Astrocyte of the spinal cord (primary cell): ENCODE measurements at regions not wholly inside any gene's neighbourhood (a gene's known extent, or its start where the extent isn't known, plus 50 kb on each side); places are given as distances from the start of the nearest gene placed in this dataset.

Source experiments
- DNase-seq: peaks from one replicate; pipeline ENCODE4 v3.0.0; 2011; ENCODE audit warnings: low read depth, low spot score
- H3K4me3 ChIP-seq: 2 replicates; pipeline ENCODE4 v1.5.1; 2011; ENCODE audit warnings: low read depth, mild to moderate bottlenecking, low read length, moderate library complexity
- CTCF ChIP-seq: IDR thresholded peaks from 2 replicates; pipeline ENCODE4 v1.5.1; 2012; ENCODE audit warnings: low read depth, mild to moderate bottlenecking, low read length, inconsistent platforms
- in situ Hi-C: cut with HindIII; loops from 2 replicates; pipeline ENCODE4 v1.10.0; 2017; ENCODE audit warnings: low sequenced_read_pairs

GRCh38 chr1:30319765-30320580 lies 403.4 kb downstream of the MATN1 start:
- DNase-seq, result no peak
- in situ Hi-C loops, result no loop called here
- no peak overlapping the region for H3K4me3 ChIP-seq
- TF ChIP-seq CTCF, result no peak

DNA sequence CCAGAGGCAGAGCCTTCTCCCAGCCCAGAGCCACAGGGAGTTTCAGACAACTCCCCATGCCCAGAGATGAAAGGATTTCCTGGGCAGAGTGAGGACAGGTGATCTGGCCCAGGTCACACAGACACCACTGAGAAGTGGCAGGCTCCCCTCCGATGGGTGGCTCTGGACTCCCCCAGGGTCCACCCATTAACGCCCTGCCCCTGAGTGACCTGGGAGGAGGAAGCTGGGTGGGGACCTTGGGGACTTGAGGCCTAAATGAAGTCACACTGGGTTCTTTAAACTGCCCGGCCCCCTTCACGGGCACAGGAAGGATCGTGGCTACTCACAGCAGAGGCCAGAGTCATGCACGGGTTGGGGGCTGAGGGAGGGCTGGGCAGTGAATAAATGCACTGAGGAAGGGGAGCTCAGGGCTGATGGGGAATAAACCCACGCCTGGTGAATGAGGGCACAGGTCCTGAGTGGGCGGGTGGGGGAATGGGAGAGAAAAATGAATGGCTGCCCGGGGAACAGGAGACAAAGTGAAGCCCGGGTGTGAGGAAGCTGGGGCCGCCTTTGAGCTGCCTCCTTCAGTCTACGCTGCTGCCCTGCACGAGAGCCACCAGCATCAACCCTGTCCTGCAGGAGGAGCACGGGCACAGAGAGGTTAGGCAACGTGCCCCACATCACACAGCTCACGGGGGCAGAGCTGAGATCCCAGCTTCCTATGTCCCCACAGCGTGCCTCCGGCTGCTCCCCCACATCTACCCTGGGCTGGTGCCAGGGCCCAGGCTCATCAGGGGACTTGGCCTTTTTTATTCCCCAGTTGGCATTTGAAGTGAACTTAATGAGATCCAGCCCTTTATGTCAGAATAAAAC lies 404.3 kb downstream of the MATN1 start:
- DNase-seq, result no peak
- in situ Hi-C loops, result no loop called here
- no peak overlapping the region for H3K4me3 ChIP-seq
- TF ChIP-seq CTCF, result no peak

- TF ChIP-seq CTCF, result no peak
- H3K4me3 ChIP-seq, result no peak overlapping the region
- no peak for DNase-seq
- in situ Hi-C loops, result no loop called here
These were observed 405.0 kb downstream of the MATN1 start for GRCh38 chr1:30318413-30318812.

DNA sequence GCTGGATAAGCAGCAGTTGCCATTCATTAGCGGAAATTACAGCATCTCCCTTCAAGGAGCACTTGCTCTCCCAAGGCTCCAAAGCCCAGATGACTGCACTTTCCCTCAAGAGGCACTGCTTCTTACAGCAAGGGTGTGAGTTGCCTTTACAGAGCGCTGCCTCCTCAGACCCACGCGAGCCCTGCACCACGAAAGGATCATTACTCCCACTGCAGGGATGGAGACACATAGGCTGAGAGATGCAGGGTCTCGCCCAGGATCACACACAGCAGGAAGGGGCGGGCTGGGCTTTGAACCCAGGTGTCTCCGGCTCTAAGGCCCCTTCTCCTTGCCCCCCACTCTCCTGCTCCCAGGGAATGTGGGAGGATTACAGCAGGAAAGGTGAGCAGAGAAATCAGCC lies 405.5 kb downstream of the MATN1 start:
- no peak for TF ChIP-seq CTCF
- no peak overlapping the region for H3K4me3 ChIP-seq
- DNase-seq, result no peak
- in situ Hi-C loops, result no loop called here

- no peak for TF ChIP-seq CTCF
- in situ Hi-C loops, result no loop called here
- no peak for DNase-seq
- H3K4me3 ChIP-seq, result no peak overlapping the region
These were observed 407.3 kb downstream of the MATN1 start for GRCh38 chr1:30316056-30316455.

- H3K4me3 ChIP-seq, result no peak overlapping the region
- DNase-seq, result no peak
- in situ Hi-C loops, result no loop called here
- no peak for TF ChIP-seq CTCF
These were observed 408.0 kb downstream of the MATN1 start for GRCh38 chr1:30315185-30315960.
